GM12892 (cell line): ENCODE measurements at regions not wholly inside any gene's neighbourhood (a gene's known extent, or its start where the extent isn't known, plus 50 kb on each side); places are given as distances from the start of the nearest gene placed in this dataset.

Source experiments
- DNase-seq: peaks from one replicate; pipeline ENCODE4 v3.0.0; 2011; ENCODE audit not compliant: insufficient read length
- FAIRE-seq: peaks from 2 replicates; lab custom pipeline; 2011; peaks lifted over from hg19 to GRCh38; lab: Jason Lieb, UNC
- POLR2A ChIP-seq: IDR thresholded peaks from 2 replicates; pipeline ENCODE4 v1.6.1; 2011; ENCODE audit warnings: low read depth, low read length, control low read depth
- POLR2AphosphoS5 ChIP-seq: IDR thresholded peaks from 2 replicates; pipeline ENCODE4 v1.6.1; 2011; ENCODE audit warnings: low read depth, low read length, control low read depth
- TAF1 ChIP-seq: IDR thresholded peaks from 2 replicates; pipeline ENCODE4 v1.6.1; 2011; ENCODE audit warnings: low read depth, mild to moderate bottlenecking, control low read depth, low read length, borderline replicate concordance

DNA sequence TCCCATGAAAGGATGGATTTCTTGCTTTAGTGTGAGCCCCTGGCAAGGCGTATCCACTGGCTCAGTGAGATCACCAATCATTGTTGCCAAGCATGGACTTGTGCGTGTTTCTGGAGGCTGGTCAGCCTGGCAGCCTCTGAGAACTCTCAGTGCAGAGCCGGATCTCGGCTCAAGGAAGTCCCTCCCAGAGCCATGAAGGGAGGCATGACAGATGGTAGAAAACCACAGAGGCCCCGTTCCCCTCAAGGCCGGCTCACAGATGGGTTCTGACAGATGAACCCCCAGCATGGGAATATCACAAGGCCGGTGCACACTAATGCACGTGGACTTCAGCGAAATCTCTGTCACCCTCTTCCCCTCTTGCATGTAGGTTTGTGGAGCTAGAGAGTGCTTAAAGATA is 290.5 kb downstream of the AJAP1 start:
- FAIRE-seq: no peak
- TF ChIP-seq POLR2A (no peak), POLR2AphosphoS5 (no peak), TAF1 (no peak)

DNA sequence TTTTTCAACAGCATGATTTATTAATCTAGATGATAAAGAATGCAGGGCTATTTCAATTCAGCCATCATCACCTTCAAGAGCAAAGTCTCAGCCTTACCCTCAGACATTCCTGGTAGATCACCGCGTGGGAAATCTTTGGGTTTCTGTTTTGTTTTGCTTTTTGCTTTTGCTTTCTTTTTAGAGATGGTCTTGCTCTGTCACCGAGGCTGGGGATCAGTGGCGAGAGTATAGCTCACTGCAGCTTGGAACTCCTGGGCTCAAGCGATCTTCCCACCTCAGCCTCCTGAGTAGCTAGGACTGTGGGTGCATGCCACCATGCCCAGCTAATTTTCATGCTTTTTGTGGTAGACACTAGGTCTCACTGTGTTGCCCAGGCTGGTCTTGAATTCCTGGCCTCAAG is 289.7 kb downstream of the AJAP1 start:
- FAIRE-seq: no peak
- TF ChIP-seq POLR2AphosphoS5 (no peak), POLR2A (no peak), TAF1 (no peak)
- no peak for DNase-seq

More for the DNA sequence above, 290.5 kb downstream of the AJAP1 start:
- DNase-seq: no peak

DNA sequence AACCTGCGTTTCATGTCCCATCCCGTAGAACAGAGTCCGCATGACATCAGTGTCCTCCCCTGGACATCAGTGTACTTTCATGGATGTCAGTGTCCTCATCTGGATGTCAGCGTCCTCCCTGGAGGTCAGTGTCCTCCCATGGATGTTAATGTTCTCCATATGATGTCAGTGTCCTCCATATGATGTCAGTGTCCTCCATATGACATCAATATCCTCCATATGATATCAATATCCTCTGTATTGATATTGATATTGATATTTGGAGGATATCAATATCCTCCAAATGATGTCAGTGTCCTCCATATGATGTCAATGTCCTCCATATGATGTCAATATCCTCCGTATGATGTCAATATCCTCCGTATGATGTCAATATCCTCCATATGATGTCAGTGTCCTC is 284.9 kb downstream of the AJAP1 start:
- no peak for TF ChIP-seq POLR2AphosphoS5
- TF ChIP-seq TAF1: no peak
- TF ChIP-seq POLR2A: no peak
- peak; percentile 88 for FAIRE-seq
- DNase-seq: no peak

DNA sequence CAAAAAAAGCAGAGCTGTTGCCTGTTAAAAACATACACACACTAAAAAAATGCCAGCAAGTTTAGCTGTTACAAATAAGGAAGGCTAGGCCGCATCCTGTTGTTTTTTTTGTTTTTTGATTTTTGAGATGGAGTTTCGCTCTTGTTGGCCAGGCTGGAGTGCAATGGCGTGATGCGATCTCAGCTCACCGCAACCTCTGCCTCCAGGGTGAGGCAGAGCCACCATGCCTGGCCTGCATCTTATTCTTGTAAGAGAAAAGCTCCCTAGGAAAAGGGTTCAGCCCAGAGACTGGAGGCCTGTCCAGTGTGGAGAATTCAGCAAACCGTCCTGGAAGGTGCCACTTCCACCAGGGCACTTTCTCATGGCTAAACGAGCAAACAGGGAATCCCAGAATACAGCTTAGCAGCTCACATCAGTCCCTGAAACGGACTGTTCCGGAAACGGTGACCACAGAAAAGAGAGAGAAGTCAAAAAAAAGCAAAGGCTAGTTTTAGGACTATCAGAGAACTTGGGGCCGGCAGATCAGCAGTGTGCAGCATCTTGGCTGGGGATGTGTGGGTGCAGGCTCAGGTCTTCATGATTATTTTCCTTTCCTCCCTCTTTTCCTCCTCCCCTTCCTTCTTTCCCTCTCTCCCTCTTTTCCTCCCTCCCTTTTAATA is 283.6 kb downstream of the AJAP1 start:
- no peak for FAIRE-seq
- no peak for TF ChIP-seq POLR2A
- TF ChIP-seq TAF1: no peak
- TF ChIP-seq POLR2AphosphoS5: no peak
- no peak for DNase-seq

DNA sequence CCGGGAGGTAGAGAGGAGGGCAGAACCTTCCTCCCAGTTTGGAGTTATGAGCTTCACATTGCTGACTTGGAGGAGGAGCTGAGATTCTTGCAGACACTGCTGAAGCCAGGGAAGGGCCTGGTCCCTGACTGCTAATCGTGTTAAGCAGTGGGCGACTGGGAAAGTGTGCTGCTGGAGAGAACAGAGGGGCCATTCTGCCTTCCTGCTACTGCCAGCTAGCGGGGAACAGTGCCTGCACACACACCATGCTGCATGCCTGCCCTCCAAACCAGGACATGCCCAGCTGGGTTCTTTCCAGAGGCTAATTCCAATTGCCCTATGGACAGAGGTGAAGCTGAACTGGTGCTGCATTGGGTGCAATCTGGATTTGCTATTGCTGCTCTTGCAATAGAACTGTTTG is 281.4 kb downstream of the AJAP1 start:
- FAIRE-seq (no peak), DNase-seq (no peak)
- TF ChIP-seq POLR2AphosphoS5: no peak
- no peak for TF ChIP-seq POLR2A
- no peak for TF ChIP-seq TAF1

DNA sequence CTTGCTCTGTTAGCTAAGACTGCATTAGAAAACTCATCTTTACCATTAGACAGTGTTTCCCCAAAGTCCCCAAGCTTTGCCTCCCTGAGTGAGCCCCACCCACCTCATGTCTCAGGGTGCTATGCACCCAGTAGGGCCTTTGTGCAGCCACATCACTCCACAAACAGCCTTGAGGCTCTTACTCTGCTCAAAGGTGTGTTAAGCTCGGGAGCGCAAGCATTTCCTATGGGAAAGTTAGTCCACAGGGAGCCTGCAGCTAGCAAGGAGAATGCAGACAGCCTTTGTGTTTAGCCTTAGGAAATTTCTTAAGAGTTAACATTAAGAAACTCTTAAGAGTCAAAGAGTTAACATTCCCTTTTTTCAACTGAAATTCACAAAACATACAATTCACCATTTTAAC is 278.8 kb downstream of the AJAP1 start:
- DNase-seq (no peak), FAIRE-seq (no peak)
- TF ChIP-seq TAF1 (no peak), POLR2AphosphoS5 (no peak), POLR2A (no peak)

DNA sequence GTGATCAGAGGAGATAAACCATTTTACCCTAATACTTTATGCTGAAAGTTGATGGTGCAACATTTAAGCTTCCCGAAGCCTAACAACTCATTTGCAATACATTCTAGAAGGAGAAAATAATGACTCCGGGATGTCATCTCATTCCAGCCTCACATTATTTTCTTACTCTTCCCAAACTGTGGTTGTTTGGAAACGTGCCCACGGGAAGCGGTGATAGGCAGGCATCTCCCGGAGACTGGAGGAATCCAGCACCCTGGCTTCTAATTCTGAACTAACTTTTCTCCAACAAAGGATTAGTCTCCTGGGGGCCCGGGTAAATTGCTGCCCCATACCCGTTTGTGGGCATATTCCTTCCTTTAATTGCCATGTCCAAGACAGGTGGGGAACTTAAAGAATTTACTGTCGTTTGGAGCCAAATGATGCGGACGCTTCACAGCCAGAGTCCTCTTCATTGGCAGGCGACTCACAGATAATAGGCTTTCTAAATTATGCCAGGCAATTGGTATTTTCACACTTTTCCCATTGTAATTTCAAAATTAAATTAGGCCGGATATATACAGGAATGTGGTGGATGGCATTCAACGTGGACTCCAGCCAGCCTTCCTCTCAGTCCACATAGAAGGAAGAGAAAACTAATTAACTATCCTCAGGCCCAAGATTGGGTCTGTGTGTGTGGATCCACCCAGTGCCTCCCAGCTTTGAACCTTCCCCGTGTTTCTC is 278.1 kb downstream of the AJAP1 start:
- TF ChIP-seq POLR2A (no peak), POLR2AphosphoS5 (no peak), TAF1 (no peak)
- FAIRE-seq (no peak), DNase-seq (no peak)

DNA sequence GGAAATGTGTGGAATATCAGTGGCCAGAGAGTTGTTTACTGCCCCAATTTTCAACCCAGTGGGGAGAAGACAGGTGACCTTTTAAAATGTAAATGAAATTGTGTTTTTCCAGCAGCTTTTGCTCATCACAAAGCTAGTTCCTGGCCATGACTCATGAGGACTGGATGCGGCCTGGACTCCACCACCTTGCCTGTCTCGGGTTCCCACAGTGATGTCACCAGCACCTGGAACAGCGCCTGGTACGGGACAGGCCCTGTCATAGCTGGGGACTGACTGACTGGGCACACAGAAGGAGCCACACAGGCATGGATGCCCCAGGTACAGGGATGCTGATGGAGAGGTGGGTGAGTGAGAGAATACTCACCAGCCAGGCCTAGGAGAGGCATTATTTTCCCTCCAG is 277.1 kb downstream of the AJAP1 start:
- FAIRE-seq (no peak), DNase-seq (no peak)
- TF ChIP-seq POLR2AphosphoS5 (no peak), POLR2A (no peak), TAF1 (no peak)

DNA sequence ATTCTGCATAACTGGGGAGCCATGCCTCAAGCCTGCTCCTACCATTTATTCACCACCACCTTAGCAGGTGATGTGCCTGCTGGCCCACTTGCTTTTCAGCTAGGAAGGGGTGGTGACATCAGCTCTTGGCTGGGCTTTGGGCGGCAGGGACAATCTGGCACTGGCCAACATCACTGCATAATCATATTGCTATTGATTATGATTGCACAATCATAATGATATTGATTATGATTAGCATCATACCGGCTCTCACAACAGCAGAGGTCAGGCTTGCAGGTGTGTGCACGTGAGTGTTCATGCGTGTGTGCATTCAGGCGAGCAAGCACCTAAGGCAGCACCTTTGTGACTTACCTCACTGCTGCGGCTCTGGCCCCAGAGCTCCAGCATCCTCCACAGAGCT is 273.8 kb downstream of the AJAP1 start:
- FAIRE-seq (no peak), DNase-seq (no peak)
- TF ChIP-seq POLR2A (no peak), POLR2AphosphoS5 (no peak), TAF1 (no peak)

DNA sequence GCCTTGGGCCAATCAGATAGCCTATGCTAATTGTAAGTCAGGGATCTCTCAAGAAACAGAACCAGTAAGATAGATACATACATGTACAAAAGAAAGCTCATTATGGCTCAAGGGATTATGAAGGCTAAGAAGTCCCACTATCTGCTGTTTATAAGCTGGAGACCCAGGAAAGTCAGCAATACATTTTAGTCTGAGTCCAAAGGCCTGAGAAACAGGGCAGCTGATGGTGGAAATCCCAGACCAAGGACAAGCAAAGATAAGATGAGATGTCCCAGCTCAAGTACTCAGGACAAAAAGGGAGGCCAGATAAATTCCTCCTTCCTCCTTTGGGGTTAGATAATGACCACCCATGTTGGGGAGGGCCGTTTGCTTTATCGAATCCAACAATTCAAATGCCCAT is 269.9 kb downstream of the AJAP1 start:
- no peak for FAIRE-seq
- DNase-seq: no peak
- TF ChIP-seq POLR2AphosphoS5 (no peak), TAF1 (no peak), POLR2A (no peak)

DNA sequence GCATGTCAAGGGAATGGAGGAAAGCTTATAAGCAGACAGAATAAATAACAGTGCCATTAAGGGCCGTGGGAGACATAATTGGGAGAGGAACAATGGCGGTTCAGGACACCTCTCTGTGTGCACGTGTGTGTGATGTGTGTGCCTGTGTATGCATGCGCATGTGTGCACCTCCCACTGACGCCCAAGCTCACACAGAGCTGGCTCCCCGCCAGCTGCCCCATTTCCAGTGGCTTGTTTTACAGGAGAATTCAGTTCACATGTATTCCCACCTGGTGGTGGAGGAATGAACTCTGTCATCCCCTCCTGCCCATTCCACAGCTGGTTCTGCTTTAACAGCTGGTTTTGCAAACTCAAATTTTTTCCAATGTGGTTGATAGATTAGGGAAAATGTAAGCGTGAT is 262.2 kb downstream of the AJAP1 start:
- TF ChIP-seq POLR2AphosphoS5 (no peak), POLR2A (no peak), TAF1 (no peak)
- FAIRE-seq (no peak), DNase-seq (no peak)

DNA sequence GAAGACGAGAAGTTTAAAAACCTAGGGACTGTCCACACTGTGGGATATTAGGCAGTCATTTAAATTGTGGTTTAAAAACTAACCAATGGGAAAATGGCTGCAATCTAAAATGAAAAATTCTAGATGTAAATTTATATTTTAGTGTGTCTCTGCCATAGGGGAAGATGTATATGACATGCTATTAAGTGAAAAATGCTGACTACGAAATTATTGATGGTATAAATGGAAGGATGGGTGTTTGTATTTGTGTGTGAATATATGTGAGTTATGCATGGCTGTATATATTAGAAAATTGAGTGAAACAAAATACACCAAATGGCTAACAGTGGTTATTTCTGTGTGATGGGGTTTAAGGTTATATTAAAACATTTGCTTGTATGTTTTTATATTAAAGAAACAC is 260.7 kb downstream of the AJAP1 start:
- FAIRE-seq (no peak), DNase-seq (no peak)
- TF ChIP-seq POLR2A (no peak), TAF1 (no peak), POLR2AphosphoS5 (no peak)
